B cell (primary cell): ENCODE measurements at regions not wholly inside any gene's neighbourhood (a gene's known extent, or its start where the extent isn't known, plus 50 kb on each side); places are given as distances from the start of the nearest gene placed in this dataset.

Source experiments
- CTCF ChIP-seq: fragments of 200-600 bp; IDR thresholded peaks from one replicate; pipeline ENCODE4 v1.8.0; 2022; ENCODE audit warnings: antibody characterized with exemption, mild to moderate bottlenecking
- EZH2 ChIP-seq: IDR thresholded peaks from 2 replicates; pipeline ENCODE4 v1.6.1; 2012; ENCODE audit warnings: borderline replicate concordance, low read depth, mild to moderate bottlenecking, moderate library complexity, low read length; ENCODE audit not compliant: insufficient read depth, poor library complexity, severe bottlenecking

DNA sequence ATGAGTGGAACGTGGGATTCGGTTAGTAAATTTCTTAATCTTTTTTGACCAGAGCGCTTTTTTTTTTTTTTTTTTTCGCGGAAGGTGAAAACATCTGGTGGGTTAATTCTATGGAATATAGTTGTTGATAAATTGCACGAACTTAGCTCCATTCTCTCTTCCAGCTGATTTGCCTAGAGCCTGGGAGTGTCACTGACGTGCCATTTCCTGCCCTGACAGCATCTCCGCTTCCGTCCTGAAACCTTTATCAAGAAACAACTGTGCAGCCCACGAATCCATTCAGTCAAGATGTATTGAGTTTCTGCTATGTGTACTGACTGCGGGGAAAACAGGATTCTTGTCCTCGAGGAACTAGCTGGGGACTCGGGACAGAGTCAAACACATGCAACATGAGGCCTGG, 59.5 kb upstream of the TGM3 start:
- TF ChIP-seq CTCF (no peak), EZH2 (no peak)
